ENCODE measurements at regions not wholly inside any gene's neighbourhood (a gene's known extent, or its start where the extent isn't known, plus 50 kb on each side); places are given as distances from the start of the nearest gene placed in this dataset.
"Not testable (repeated sequence)": the region's sequence is repeated elsewhere in the genome, so short reads cannot be mapped to it uniquely, and the experiment has no call there.

DNA sequence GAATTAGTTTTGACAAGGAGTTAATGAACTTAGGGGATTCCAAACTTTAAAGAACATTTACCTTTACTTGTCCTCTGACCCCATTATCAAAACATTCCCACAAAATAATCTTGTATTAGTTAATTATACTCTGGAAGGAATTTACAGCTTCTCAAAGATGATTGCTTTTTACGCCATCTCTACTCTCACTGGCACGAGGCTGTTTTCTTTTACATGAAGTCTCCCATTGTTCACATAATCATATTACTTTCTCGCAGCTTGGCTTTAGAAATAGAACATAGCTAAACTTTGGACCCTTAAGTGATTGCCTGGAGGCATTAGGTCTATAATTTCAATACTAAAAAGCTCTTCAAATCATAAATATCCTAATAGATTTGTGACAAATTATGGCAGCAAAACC lies 592.9 kb downstream of the TRIML1 start:
- ATAC-seq (no peak), DNase-seq (no peak)
- ChIA-PET POLR2A (no interaction called here), CTCF (no interaction called here)
- peaks cover 14% of the 10 kb centered on the region for H3K9me3 Mint-ChIP-seq (ENCODE audit: low read depth)
- no peak overlapping the region for H3K27ac Mint-ChIP-seq
- no peaks in the 10 kb centered on the region for H3K36me3 Mint-ChIP-seq (ENCODE audit: low read depth)
- intact Hi-C loops (cut with DNase I, micrococcal nuclease): no loop called here
- no peak overlapping the region for H3K4me3 Mint-ChIP-seq
- H3K4me1 Mint-ChIP-seq: no peaks in the 10 kb centered on the region
- H3K27me3 Mint-ChIP-seq: no peaks in the 10 kb centered on the region

DNA sequence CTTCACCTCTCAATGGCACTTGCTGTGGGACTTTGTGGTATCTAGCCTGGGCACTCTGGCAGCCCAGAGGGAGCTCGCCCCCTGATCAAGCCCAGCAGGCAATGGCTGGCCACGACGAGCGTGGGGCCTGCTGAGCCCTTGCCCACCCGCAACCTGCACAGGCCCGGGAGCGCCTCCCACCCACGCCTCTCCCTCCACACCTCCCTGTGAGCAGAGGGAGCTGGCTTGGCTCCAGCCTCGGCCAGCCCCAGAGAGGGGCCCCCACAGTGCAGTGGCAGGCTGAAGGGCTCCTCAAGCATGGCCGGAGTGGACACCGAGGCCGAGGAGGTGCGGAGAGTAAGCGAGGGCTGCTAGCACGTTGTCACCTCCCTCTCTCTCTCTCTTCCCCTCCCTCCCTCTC lies 595.8 kb downstream of the TRIML1 start:
- Mint-ChIP-seq H3K27ac (no peak overlapping the region), H3K27me3 (no peaks in the 10 kb centered on the region), H3K4me1 (no peaks in the 10 kb centered on the region), H3K9me3 (ENCODE audit: low read depth) (peaks cover 14% of the 10 kb centered on the region), H3K4me3 (no peak overlapping the region), H3K36me3 (ENCODE audit: low read depth) (no peaks in the 10 kb centered on the region)
- ATAC-seq (no peak), DNase-seq (no peak)
- ChIA-PET POLR2A (no interaction called here), CTCF (no interaction called here)
- intact Hi-C loops (cut with DNase I, micrococcal nuclease): no loop called here

GRCh38 chr4:188737251-188738002 lies 598.2 kb downstream of the TRIML1 start:
- POLR2A ChIA-PET: no interaction called here
- CTCF ChIA-PET: no interaction called here
- ATAC-seq (no peak), DNase-seq (no peak)
- Mint-ChIP-seq H3K27ac (no peak overlapping the region), H3K27me3 (no peaks in the 10 kb centered on the region), H3K36me3 (ENCODE audit: low read depth) (no peaks in the 10 kb centered on the region), H3K4me1 (no peaks in the 10 kb centered on the region), H3K4me3 (no peak overlapping the region), H3K9me3 (ENCODE audit: low read depth) (peaks cover 9% of the 10 kb centered on the region)
- intact Hi-C loops (cut with DNase I, micrococcal nuclease): no loop called here

GRCh38 chr4:188738290-188738689 lies 599.0 kb downstream of the TRIML1 start:
- CTCF ChIA-PET; intact Hi-C loops (cut with DNase I, micrococcal nuclease); H3K27me3 Mint-ChIP-seq; ATAC-seq; H3K4me3 Mint-ChIP-seq; H3K9me3 Mint-ChIP-seq (ENCODE audit: low read depth); H3K36me3 Mint-ChIP-seq (ENCODE audit: low read depth); POLR2A ChIA-PET; DNase-seq; H3K4me1 Mint-ChIP-seq; H3K27ac Mint-ChIP-seq: not testable (repeated sequence)

GRCh38 chr4:188740172-188740571 lies 600.9 kb downstream of the TRIML1 start:
- H3K27ac Mint-ChIP-seq; H3K9me3 Mint-ChIP-seq (ENCODE audit: low read depth); H3K27me3 Mint-ChIP-seq; ATAC-seq; intact Hi-C loops (cut with DNase I, micrococcal nuclease); H3K4me3 Mint-ChIP-seq; POLR2A ChIA-PET; H3K36me3 Mint-ChIP-seq (ENCODE audit: low read depth); DNase-seq; CTCF ChIA-PET; H3K4me1 Mint-ChIP-seq: not testable (repeated sequence)

DNA sequence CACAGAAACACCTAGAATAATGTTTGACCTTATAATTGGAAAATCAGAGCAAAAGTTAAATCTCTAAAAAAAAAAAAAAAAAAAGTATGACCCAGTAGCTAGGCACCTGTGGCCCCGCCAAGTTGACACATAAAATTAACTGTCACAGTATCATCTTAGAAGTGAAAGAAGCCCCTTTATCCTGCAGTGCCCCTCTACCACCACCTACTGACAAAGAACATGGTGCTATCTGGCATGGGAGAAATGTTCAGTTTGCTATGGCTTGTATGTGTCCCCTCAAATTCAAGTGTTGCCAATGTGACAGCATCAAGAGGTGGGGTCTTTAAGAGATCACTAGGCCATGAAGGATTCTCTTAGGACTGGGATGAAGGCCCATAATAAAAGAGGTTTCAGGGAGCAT lies 601.5 kb downstream of the TRIML1 start:
- H3K27ac Mint-ChIP-seq; CTCF ChIA-PET; intact Hi-C loops (cut with DNase I, micrococcal nuclease); H3K36me3 Mint-ChIP-seq (ENCODE audit: low read depth); H3K4me3 Mint-ChIP-seq; DNase-seq; H3K4me1 Mint-ChIP-seq; POLR2A ChIA-PET; H3K9me3 Mint-ChIP-seq (ENCODE audit: low read depth); H3K27me3 Mint-ChIP-seq; ATAC-seq: not testable (repeated sequence)

- Mint-ChIP-seq H3K9me3 (ENCODE audit: low read depth) (peaks cover 13% of the 10 kb centered on the region), H3K36me3 (ENCODE audit: low read depth) (no peaks in the 10 kb centered on the region), H3K4me3 (no peak overlapping the region), H3K4me1 (no peaks in the 10 kb centered on the region), H3K27me3 (no peaks in the 10 kb centered on the region), H3K27ac (no peak overlapping the region)
- DNase-seq (no peak), ATAC-seq (no peak)
- CTCF ChIA-PET: no interaction called here
- intact Hi-C loops (cut with DNase I, micrococcal nuclease): no loop called here
- POLR2A ChIA-PET: no interaction called here
Measured at GRCh38 chr4:188754372-188755002, 615.2 kb downstream of the TRIML1 start.

- Mint-ChIP-seq H3K9me3 (ENCODE audit: low read depth) (peaks cover 9% of the 10 kb centered on the region), H3K4me1 (no peaks in the 10 kb centered on the region), H3K27ac (no peak overlapping the region), H3K36me3 (ENCODE audit: low read depth) (no peaks in the 10 kb centered on the region), H3K4me3 (no peak overlapping the region), H3K27me3 (no peaks in the 10 kb centered on the region)
- ChIA-PET POLR2A (no interaction called here), CTCF (no interaction called here)
- intact Hi-C loops (cut with DNase I, micrococcal nuclease): no loop called here
- ATAC-seq (no peak), DNase-seq (no peak)
Measured at GRCh38 chr4:188767496-188767895, 628.3 kb downstream of the TRIML1 start.

GRCh38 chr4:188778905-188779304 lies 639.7 kb downstream of the TRIML1 start:
- H3K9me3 Mint-ChIP-seq (ENCODE audit: low read depth): peaks cover 2% of the 10 kb centered on the region
- H3K4me3 Mint-ChIP-seq: no peak overlapping the region

DNA sequence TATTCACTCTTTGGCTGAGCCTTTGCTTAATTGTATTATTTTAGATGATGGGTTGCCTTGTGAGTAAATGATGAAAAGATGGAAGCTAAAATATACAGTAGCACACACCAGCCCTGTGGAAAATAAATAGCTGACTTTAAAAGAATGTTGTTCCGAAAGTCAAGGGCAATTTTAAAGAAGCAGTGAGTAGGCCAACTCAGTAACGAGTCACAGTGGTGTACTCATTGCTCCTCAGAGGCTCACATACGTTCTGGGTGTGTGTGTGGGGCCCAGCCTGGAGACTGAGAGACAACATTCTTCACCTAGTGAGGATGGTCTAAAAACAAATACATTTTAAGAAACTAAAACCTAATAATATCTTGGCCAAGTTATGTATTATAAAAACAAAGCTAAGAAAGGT lies 640.3 kb downstream of the TRIML1 start:
- DNase-seq: no peak
- Mint-ChIP-seq H3K4me1 (no peaks in the 10 kb centered on the region), H3K27me3 (no peaks in the 10 kb centered on the region), H3K36me3 (ENCODE audit: low read depth) (no peaks in the 10 kb centered on the region), H3K27ac (no peak overlapping the region), H3K9me3 (ENCODE audit: low read depth) (peaks cover 2% of the 10 kb centered on the region), H3K4me3 (no peak overlapping the region)
- ATAC-seq: no peak
- ChIA-PET POLR2A (interaction anchor here (0.7 kb wide), 1 partner anchor 20 kb away, joined by 3 read pairs; no protein-coding TSS in a partner anchor), CTCF (interaction anchor here (0.7 kb wide), 1 partner anchor 9 kb away, joined by 3 read pairs; no protein-coding TSS in a partner anchor)
- intact Hi-C loops (cut with DNase I, micrococcal nuclease): no loop called here

More at GRCh38 chr4:188778905-188779304, 639.7 kb downstream of the TRIML1 start:
- Mint-ChIP-seq H3K36me3 (ENCODE audit: low read depth) (no peaks in the 10 kb centered on the region), H3K27ac (no peak overlapping the region), H3K27me3 (no peaks in the 10 kb centered on the region), H3K4me1 (no peaks in the 10 kb centered on the region)
- ATAC-seq (no peak), DNase-seq (no peak)
- intact Hi-C loops (cut with DNase I, micrococcal nuclease): no loop called here
- CTCF ChIA-PET: interaction anchor here (0.6 kb wide), 1 partner anchor 29 kb away, joined by 3 read pairs; no protein-coding TSS in a partner anchor
- POLR2A ChIA-PET: no interaction called here

DNA sequence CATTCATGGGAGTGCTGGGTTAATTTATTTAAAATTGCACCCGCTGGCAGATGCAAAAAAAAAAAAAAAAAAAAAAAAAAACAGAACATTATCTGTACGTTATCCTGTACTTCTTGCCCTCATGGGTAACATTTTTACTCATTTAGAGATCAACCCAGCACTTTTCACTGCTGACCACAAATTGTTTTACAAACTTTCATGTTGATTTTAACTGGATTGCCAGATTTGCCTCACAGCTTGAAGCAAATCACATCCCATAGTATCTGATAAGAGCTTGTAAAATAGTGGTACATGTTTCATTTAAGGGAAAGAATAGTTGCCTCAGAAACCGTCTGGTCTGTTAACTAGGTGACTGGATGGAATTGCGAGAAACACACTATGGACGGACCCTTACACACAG lies 640.8 kb downstream of the TRIML1 start:
- POLR2A ChIA-PET: interaction anchor here (0.7 kb wide), 1 partner anchor 20 kb away, joined by 3 read pairs; no protein-coding TSS in a partner anchor
- no peaks in the 10 kb centered on the region for H3K9me3 Mint-ChIP-seq (ENCODE audit: low read depth)
- H3K36me3 Mint-ChIP-seq (ENCODE audit: low read depth): no peaks in the 10 kb centered on the region
- H3K4me1 Mint-ChIP-seq: no peaks in the 10 kb centered on the region
- CTCF ChIA-PET: interaction anchor here (0.7 kb wide), 1 partner anchor 9 kb away, joined by 3 read pairs; no protein-coding TSS in a partner anchor
- no peak overlapping the region for H3K27ac Mint-ChIP-seq
- DNase-seq (no peak), ATAC-seq (no peak)
- H3K27me3 Mint-ChIP-seq: no peaks in the 10 kb centered on the region
- H3K4me3 Mint-ChIP-seq: no peak overlapping the region
- intact Hi-C loops (cut with DNase I, micrococcal nuclease): no loop called here

DNA sequence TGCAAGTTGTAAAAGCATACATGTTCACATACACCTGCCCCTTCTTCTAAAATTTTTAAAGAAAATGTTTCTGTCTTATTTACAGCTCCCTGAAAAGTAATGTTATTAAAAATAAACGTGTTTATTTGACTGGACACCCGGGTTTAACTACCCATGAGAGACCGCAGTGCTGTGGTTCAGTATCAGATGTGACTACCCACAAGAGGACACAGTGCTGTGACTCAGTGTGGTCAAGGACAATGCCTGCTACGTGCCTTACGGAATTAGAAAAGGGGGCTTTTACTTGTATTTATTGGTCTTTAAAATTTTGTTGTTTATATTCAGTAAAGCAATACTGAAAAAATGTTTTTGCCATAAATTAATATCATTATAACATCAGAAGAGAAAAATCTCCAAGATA lies 641.4 kb downstream of the TRIML1 start:
- POLR2A ChIA-PET: no interaction called here
- Mint-ChIP-seq H3K36me3 (ENCODE audit: low read depth) (no peaks in the 10 kb centered on the region), H3K9me3 (ENCODE audit: low read depth) (no peaks in the 10 kb centered on the region), H3K4me1 (no peaks in the 10 kb centered on the region), H3K27me3 (no peaks in the 10 kb centered on the region), H3K4me3 (no peak overlapping the region), H3K27ac (no peak overlapping the region)
- DNase-seq (no peak), ATAC-seq (no peak)
- CTCF ChIA-PET: no interaction called here
- intact Hi-C loops (cut with DNase I, micrococcal nuclease): no loop called here
